Lung (tissue), 11 donors: ENCODE measurements at regions not wholly inside any gene's neighbourhood (a gene's known extent, or its start where the extent isn't known, plus 50 kb on each side); places are given as distances from the start of the nearest gene placed in this dataset.

Experiments
- ATAC-seq: fragments of 200-7000 bp; cut with Tn5 transposase; one replicate; pipeline ENCODE4 v1.9.1; 2020; ENCODE audit warnings: moderate number of reproducible peaks; ENCODE audit not compliant: insufficient read depth, low FRiP score
- DNase-seq, 3 donors: peaks; one replicate each; pipeline ENCODE4 v3.0.0-alpha.2; 2013 to 2017
- H3K27ac ChIP-seq, 2 donors: one replicate each; pipeline ENCODE4 v1.5.1; 2013; ENCODE audit warnings: mild to moderate bottlenecking in 2 of 2, moderate library complexity in 2 of 2, control low read depth in 1 of 2, inconsistent platforms in 1 of 2, low read depth in 1 of 2, low read length in 1 of 2
- H3K27me3 ChIP-seq, 3 donors: one replicate each; pipeline ENCODE4 v1.5.1; 2013; ENCODE audit warnings: low read length in 2 of 3; ENCODE audit not compliant: control insufficient read depth in 3 of 3, insufficient read depth in 3 of 3
- H3K36me3 ChIP-seq, 4 donors: one replicate each; pipeline ENCODE4 v1.5.1; 2013; ENCODE audit warnings: low read length in 4 of 4, mild to moderate bottlenecking in 1 of 4, moderate library complexity in 1 of 4; ENCODE audit not compliant: control insufficient read depth in 4 of 4, insufficient read depth in 4 of 4
- H3K4me1 ChIP-seq, 5 donors: one replicate each; pipeline ENCODE4 v1.5.1; 2013; ENCODE audit warnings: low read length in 5 of 5, mild to moderate bottlenecking in 2 of 5, moderate library complexity in 1 of 5; ENCODE audit not compliant: control insufficient read depth in 5 of 5, insufficient read depth in 5 of 5
- H3K4me3 ChIP-seq: one replicate; pipeline ENCODE4 v1.5.1; 2013; ENCODE audit warnings: mild to moderate bottlenecking, control low read depth, moderate library complexity
- H3K9ac ChIP-seq, 2 donors: one replicate each; pipeline ENCODE4 v1.5.1; 2013; ENCODE audit warnings: low read length in 2 of 2, control low read depth in 1 of 2; ENCODE audit not compliant: insufficient read depth in 1 of 2
- H3K9me3 ChIP-seq, 4 donors: one replicate each; pipeline ENCODE4 v1.5.1; 2013; ENCODE audit warnings: low read length in 3 of 4, mild to moderate bottlenecking in 1 of 4, moderate library complexity in 1 of 4; ENCODE audit not compliant: control insufficient read depth in 4 of 4, insufficient read depth in 3 of 4
- CTCF ChIP-seq: IDR thresholded peaks from 2 replicates; pipeline ENCODE4 v1.5.1; 2012; ENCODE audit warnings: mild to moderate bottlenecking; ENCODE audit errors: control extremely low read depth, extremely low read depth
- whole genome bisulfite sequencing, 2 donors: extraction: QIAGEN DNeasy Blood & Tissue Kit; methylation state at CpG; one replicate each; pipeline ENCODE4 v1.1.7; 2013; 5-methylcytosine and 5-hydroxymethylcytosine counted together
- donor health status: control.
- donor health status: control.
- donor health status: Bipolar disorder and iron deficiency.
- donor health status: healthy.
- donor health status: DM: yes; HTN: yes; CAD: no.

- peaks cover 0 to 43% (median 10%) of the 10 kb centered on the region in 5 donors for H3K4me1 ChIP-seq
- no peaks in the 10 kb centered on the region for H3K27me3 ChIP-seq
- H3K9ac ChIP-seq = peak overlapping the region in 1 of 2 donors; percentile 24
- H3K27ac ChIP-seq = peak overlapping the region in 1 of 2 donors; percentile 99
- no peak for DNase-seq
- no peak for TF ChIP-seq CTCF
- ATAC-seq = no peak
- 60 to 69% methylated on average over 2 of the region's 2 CpGs for WGBS, 2 donors
- no peaks in the 10 kb centered on the region for H3K9me3 ChIP-seq
- no peaks in the 10 kb centered on the region for H3K36me3 ChIP-seq
- H3K4me3 ChIP-seq = no peak overlapping the region
These were observed 436.6 kb downstream of the SPRY1 start for GRCh38 chr4:123833171-123833643.

DNA sequence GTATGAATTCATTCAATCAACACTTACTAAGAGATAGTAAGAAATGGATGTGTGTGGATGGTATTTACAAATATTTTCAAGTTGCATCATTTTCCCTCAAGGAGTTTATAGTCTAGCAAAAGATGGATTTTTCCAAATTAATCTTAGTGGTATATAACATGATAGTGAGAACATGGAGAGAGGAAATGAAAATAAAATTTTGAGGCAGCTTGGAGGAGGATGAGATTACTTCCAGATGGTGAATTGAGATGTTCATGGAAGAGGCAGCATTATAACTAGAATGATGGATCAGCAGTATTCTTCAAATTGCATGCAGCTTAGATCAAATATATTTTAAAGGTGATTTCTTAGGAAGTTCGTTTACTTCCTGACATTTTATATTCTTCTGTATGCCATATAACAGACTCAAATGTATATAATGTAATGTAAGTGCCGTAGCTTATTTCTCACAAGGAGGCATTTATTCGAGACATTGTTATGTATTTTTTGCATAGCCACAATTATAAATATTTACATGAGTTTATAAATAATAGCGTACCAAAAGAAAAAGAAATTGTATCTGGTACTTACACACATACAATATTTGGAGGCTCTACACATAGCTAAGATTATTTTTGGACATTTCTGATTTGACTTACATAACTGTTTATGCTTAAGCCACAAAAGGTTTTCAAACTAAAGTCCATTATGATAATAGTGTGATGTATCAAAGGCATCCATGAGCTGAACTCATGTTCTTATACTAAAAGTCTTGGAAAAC, 439.4 kb downstream of the SPRY1 start:
- Histone ChIP-seq H3K4me3 (no peak overlapping the region), H3K36me3 (no peaks in the 10 kb centered on the region), H3K9me3 (no peaks in the 10 kb centered on the region), H3K27ac (peak overlapping the region in 1 of 2 donors; percentile 40), H3K9ac (no peak overlapping the region), H3K4me1 (peaks cover 0 to 57% (median 11%) of the 10 kb centered on the region in 5 donors), H3K27me3 (no peaks in the 10 kb centered on the region)
- TF ChIP-seq CTCF = no peak
- WGBS, 2 donors = 73 to 85% methylated on average over 4 of the region's 4 CpGs
- DNase-seq (peak in 2 of 3 donors; percentile 75 to 85), ATAC-seq (no peak)

DNA sequence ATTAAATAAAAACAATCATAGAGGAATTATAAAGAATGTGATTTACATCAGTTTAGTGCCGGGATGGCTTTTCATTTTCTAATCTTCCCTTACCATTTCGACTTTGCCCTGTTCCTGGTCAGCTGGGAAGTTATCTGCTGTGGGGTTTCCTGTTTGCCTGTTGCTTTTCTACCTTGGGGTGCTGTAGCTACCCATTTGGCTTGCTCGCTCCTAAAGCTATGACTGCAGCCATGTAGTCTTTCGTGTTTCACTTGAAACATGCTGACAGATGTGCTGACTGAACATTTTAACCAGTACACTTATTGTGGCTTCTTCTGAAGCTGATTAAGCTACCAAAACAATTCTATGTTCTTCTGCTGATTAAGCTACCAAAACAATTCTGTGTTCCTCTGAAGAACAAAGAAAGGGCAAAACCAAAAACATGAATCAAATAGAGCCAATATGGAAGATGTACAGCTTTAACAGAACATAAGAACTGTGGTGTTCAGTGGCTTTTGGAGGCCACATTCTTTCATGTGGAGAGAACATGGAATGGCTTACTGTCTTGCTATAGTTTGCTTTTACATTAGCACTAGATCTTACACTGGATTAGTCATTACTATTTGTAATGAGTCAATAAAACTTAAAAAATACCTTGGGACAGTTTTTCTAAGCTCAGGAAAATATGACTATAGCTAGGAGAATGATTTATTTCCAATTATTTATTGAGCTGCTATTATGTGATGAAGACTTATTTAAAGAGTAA, 440.4 kb downstream of the SPRY1 start:
- TF ChIP-seq CTCF = no peak
- ATAC-seq = no peak
- peak overlapping the region in 1 of 2 donors; percentile 58 for H3K27ac ChIP-seq
- no peaks in the 10 kb centered on the region for H3K36me3 ChIP-seq
- 70 to 72% methylated on average over 4 of the region's 4 CpGs for WGBS, 2 donors
- no peak for DNase-seq
- peaks cover 0 to 47% (median 11%) of the 10 kb centered on the region in 5 donors for H3K4me1 ChIP-seq
- no peaks in the 10 kb centered on the region for H3K9me3 ChIP-seq
- no peaks in the 10 kb centered on the region for H3K27me3 ChIP-seq
- peak overlapping the region in 1 of 2 donors; percentile 8 for H3K9ac ChIP-seq
- no peak overlapping the region for H3K4me3 ChIP-seq
